ENCODE measurements at regions not wholly inside any gene's neighbourhood (a gene's known extent, or its start where the extent isn't known, plus 50 kb on each side); places are given as distances from the start of the nearest gene placed in this dataset.

DNA sequence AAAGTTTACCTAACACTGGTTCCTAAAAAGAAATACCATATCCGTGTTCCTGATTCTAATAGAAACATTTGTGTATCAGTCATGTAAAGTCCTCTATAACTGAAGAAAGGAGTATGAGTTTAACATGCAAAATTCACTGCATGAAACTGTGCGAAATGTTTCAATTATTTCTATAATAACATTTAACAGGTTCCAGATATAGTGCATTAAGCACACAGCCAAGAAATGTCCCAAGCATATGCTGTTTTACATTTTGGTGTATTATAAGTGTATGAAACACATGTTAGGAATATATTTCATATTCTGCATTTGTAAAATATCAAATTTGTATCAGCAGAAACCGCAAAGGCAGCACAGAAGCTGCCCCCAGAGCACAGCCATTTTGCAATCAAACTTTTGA is 764.9 kb downstream of the KCNJ2 start:
- TF ChIP-seq EZH2 (IDR thresholded peaks at IDR 0.05; ENCODE audit: borderline replicate concordance) = no peak
- TF ChIP-seq, protein P1, sequence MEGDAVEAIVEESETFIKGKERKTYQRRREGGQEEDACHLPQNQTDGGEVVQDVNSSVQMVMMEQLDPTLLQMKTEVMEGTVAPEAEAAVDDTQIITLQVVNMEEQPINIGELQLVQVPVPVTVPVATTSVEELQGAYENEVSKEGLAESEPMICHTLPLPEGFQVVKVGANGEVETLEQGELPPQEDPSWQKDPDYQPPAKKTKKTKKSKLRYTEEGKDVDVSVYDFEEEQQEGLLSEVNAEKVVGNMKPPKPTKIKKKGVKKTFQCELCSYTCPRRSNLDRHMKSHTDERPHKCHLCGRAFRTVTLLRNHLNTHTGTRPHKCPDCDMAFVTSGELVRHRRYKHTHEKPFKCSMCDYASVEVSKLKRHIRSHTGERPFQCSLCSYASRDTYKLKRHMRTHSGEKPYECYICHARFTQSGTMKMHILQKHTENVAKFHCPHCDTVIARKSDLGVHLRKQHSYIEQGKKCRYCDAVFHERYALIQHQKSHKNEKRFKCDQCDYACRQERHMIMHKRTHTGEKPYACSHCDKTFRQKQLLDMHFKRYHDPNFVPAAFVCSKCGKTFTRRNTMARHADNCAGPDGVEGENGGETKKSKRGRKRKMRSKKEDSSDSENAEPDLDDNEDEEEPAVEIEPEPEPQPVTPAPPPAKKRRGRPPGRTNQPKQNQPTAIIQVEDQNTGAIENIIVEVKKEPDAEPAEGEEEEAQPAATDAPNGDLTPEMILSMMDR (IDR thresholded peaks at IDR 0.05; ENCODE audit: poor library complexity) = no peak

All from hepatocyte (in vitro differentiated cells).